Hepatocyte (in vitro differentiated cells): ENCODE measurements at regions not wholly inside any gene's neighbourhood (a gene's known extent, or its start where the extent isn't known, plus 50 kb on each side); places are given as distances from the start of the nearest gene placed in this dataset.

Source experiments
- DNase-seq: peaks from one replicate; pipeline ENCODE4 v3.0.0-alpha.2; 2016; ENCODE audit warnings: low spot score
- H2AFZ ChIP-seq: fragments of 200-600 bp; sonication (generic); 2 replicates; pipeline ENCODE4 v1.6.0; 2016; ENCODE audit warnings: antibody characterized with exemption, mild to moderate bottlenecking
- H3K27ac ChIP-seq: fragments of 200-600 bp; sonication (generic); 2 replicates; pipeline ENCODE4 v1.5.1; 2016; ENCODE audit warnings: mild to moderate bottlenecking
- H3K27me3 ChIP-seq: fragments of 200-600 bp; sonication (generic); 2 replicates; pipeline ENCODE4 v1.6.1; 2016
- H3K36me3 ChIP-seq: fragments of 200-600 bp; sonication (generic); replicated peaks from 2 replicates; pipeline ENCODE4 v1.5.1; 2016; ENCODE audit warnings: low read depth; ENCODE audit not compliant: insufficient read depth
- H3K4me1 ChIP-seq: fragments of 200-600 bp; sonication (generic); 2 replicates; pipeline ENCODE4 v1.5.1; 2016; ENCODE audit warnings: mild to moderate bottlenecking, moderate library complexity; ENCODE audit not compliant: insufficient read depth
- H3K4me2 ChIP-seq: fragments of 200-600 bp; sonication (generic); 2 replicates; pipeline ENCODE4 v1.6.0; 2016
- H3K4me3 ChIP-seq: fragments of 200-600 bp; sonication (generic); 2 replicates; pipeline ENCODE4 v1.5.1; 2016; ENCODE audit warnings: mild to moderate bottlenecking
- H3K79me2 ChIP-seq: fragments of 200-600 bp; sonication (generic); 2 replicates; pipeline ENCODE4 v1.6.0; 2017; ENCODE audit warnings: mild to moderate bottlenecking
- H3K9me2 ChIP-seq: fragments of 200-600 bp; sonication (generic); replicated peaks from 2 replicates; pipeline ENCODE4 v1.6.0; 2017; ENCODE audit warnings: mild to moderate bottlenecking; ENCODE audit not compliant: insufficient read depth
- H3K9me3 ChIP-seq: fragments of 200-600 bp; sonication (generic); 2 replicates; pipeline ENCODE4 v1.5.1; 2016; ENCODE audit warnings: low read depth, mild to moderate bottlenecking
- H4K20me1 ChIP-seq: fragments of 200-600 bp; sonication (generic); 2 replicates; pipeline ENCODE4 v1.6.0; 2016; ENCODE audit warnings: mild to moderate bottlenecking; ENCODE audit not compliant: insufficient read depth, poor library complexity, severe bottlenecking
- CTCF ChIP-seq: fragments of 200-600 bp; sonication (generic); IDR thresholded peaks from 2 replicates; pipeline ENCODE4 v1.5.1; 2016; ENCODE audit warnings: antibody characterized with exemption, mild to moderate bottlenecking; ENCODE audit not compliant: poor library complexity
- EZH2 ChIP-seq: fragments of 200-600 bp; sonication (generic); IDR thresholded peaks from 2 replicates; pipeline ENCODE4 v1.6.1; 2016; ENCODE audit warnings: antibody characterized with exemption, mild to moderate bottlenecking, borderline replicate concordance
- EZH2phosphoT487 ChIP-seq: fragments of 200-600 bp; sonication (generic); IDR thresholded peaks from one replicate; pipeline ENCODE4 v1.6.1; 2018; ENCODE audit warnings: antibody characterized with exemption, mild to moderate bottlenecking, low read depth, moderate library complexity; ENCODE audit not compliant: unreplicated experiment, severe bottlenecking
- WGBS: methylation state at CpG from one replicate; pipeline ENCODE4 v1.1.6; 2016; ENCODE audit warnings: low lambda C conversion rate; ENCODE audit errors: missing lambda C conversion rate; 5-methylcytosine and 5-hydroxymethylcytosine counted together

DNA sequence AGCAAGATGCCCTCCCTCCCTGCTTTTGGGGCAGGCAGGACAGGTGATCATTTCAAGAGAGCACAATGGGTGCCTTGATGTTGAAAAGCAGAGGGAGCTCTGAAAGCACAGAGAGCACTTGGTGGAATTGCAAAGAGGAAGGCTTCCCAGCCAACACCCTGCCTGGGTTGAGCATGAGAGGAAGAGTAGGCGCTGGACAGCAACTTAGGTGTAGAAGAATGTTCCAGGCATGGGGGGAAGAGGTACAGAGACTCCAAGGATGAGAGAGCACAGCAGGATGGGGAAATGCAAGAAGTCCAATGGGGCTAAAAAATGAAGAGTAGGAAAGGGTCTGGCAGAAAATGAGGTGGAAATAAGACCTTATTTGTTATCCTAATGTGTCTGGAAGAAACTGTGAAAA, 144.8 kb downstream of the TRIM36 start:
- Histone ChIP-seq H4K20me1 (no peaks in the 10 kb centered on the region), H3K9me3 (no peaks in the 10 kb centered on the region), H3K36me3 (no peaks in the 10 kb centered on the region), H2AFZ (no peak overlapping the region), H3K4me3 (no peak overlapping the region), H3K4me1 (no peaks in the 10 kb centered on the region), H3K27me3 (no peaks in the 10 kb centered on the region), H3K27ac (no peak overlapping the region), H3K9me2 (no peaks in the 10 kb centered on the region), H3K79me2 (no peaks in the 10 kb centered on the region), H3K4me2 (no peak overlapping the region)
- no peak for DNase-seq
- TF ChIP-seq EZH2phosphoT487 (no peak), EZH2 (no peak), CTCF (no peak)
- WGBS = 89% methylated on average over 1 of the region's 1 CpG

DNA sequence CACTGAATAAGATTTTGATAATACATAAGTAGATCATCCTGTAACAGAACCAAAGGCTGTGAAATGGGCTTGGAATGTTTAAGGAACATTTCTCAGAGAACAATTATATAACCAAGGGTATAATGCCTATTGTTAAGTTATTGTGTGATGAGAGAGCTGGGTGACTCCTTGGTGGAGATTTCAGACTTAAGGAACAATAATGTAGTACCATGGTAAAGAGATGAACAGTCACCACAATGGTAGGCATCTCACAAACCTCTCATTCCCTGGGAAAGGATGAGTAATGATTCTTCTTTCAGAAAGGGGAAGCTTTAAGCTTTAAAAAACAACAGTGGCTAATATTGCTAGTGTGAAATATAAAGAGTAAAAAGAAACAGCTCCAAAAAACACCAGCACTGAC, 147.4 kb downstream of the TRIM36 start:
- H2AFZ ChIP-seq = no peak overlapping the region
- H3K9me2 ChIP-seq = no peaks in the 10 kb centered on the region
- no peak overlapping the region for H3K4me2 ChIP-seq
- H3K79me2 ChIP-seq = no peaks in the 10 kb centered on the region
- no peaks in the 10 kb centered on the region for H3K27me3 ChIP-seq
- H3K4me3 ChIP-seq = no peak overlapping the region
- H3K27ac ChIP-seq = no peak overlapping the region
- no peaks in the 10 kb centered on the region for H3K4me1 ChIP-seq
- H3K36me3 ChIP-seq = no peaks in the 10 kb centered on the region
- DNase-seq = no peak
- H3K9me3 ChIP-seq = no peaks in the 10 kb centered on the region
- no peaks in the 10 kb centered on the region for H4K20me1 ChIP-seq
- no peak for TF ChIP-seq EZH2phosphoT487
- TF ChIP-seq EZH2 = no peak
- TF ChIP-seq CTCF = no peak

DNA sequence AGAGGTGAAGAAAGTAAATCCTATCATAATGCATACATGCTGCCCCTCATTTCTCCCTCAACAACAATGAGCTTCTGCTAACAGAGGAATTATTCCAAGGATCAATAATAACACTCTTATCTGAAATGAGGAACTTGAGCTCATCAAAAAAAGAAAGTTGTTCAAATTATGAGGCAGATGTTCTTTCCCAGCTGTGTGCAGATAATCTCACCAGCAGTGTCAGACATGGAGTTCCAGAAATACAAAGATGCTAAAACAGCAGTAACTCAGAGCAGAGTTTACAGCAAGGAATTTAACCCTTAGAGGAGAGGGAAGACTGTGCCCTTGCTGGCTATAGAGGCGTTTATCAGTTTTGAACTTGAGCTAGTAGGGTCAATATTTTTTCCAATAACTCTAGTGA, 153.1 kb downstream of the TRIM36 start:
- WGBS = 62% methylated on average over 1 of the region's 1 CpG

More for the DNA sequence above, 153.1 kb downstream of the TRIM36 start:
- H3K9me3 ChIP-seq = no peaks in the 10 kb centered on the region
- no peaks in the 10 kb centered on the region for H3K27me3 ChIP-seq
- no peak overlapping the region for H3K4me2 ChIP-seq
- no peaks in the 10 kb centered on the region for H3K9me2 ChIP-seq
- no peaks in the 10 kb centered on the region for H4K20me1 ChIP-seq
- no peaks in the 10 kb centered on the region for H3K79me2 ChIP-seq
- H3K4me3 ChIP-seq = no peak overlapping the region
- no peak overlapping the region for H3K27ac ChIP-seq
- no peaks in the 10 kb centered on the region for H3K4me1 ChIP-seq
- no peak overlapping the region for H2AFZ ChIP-seq
- TF ChIP-seq EZH2 (no peak), CTCF (no peak), EZH2phosphoT487 (no peak)
- no peak for DNase-seq
- H3K36me3 ChIP-seq = no peaks in the 10 kb centered on the region
